GM23338 (cell line): ENCODE measurements at regions not wholly inside any gene's neighbourhood (a gene's known extent, or its start where the extent isn't known, plus 50 kb on each side); places are given as distances from the start of the nearest gene placed in this dataset.
A peak's percentile ranks its signal among the peaks of the same experiment; 100 is the strongest.

Experiments
- ATAC-seq: fragments of 200-7000 bp; cut with Tn5 transposase; 3 replicates; pipeline ENCODE4 v1.9.1; 2020
- DNase-seq: peaks from one replicate; pipeline ENCODE4 v3.0.0-alpha.2; 2015; ENCODE audit warnings: low spot score
- H2AFZ ChIP-seq: fragments of 200-600 bp; sonication (generic); 2 replicates; pipeline ENCODE4 v1.8.0; 2016; ENCODE audit warnings: antibody characterized with exemption, mild to moderate bottlenecking, moderate library complexity
- H3F3A ChIP-seq: fragments of 200-600 bp; sonication (generic); replicated peaks from 2 replicates; pipeline ENCODE4 v1.8.0; 2017; ENCODE audit warnings: antibody characterized with exemption, mixed run types, low read depth
- H3K27ac ChIP-seq: fragments of 200-600 bp; sonication (generic); 2 replicates; pipeline ENCODE4 v1.6.1; 2016; ENCODE audit warnings: low read depth
- H3K27me3 ChIP-seq: fragments of 200-600 bp; sonication (generic); 2 replicates; pipeline ENCODE4 v1.8.0; 2016; ENCODE audit warnings: mild to moderate bottlenecking, mixed run types, moderate library complexity; ENCODE audit not compliant: insufficient read depth
- H3K36me3 ChIP-seq: fragments of 200-600 bp; sonication (generic); 2 replicates; pipeline ENCODE4 v1.8.0; 2016; ENCODE audit warnings: mild to moderate bottlenecking; ENCODE audit not compliant: insufficient read depth
- H3K4me1 ChIP-seq: fragments of 200-600 bp; sonication (generic); 2 replicates; pipeline ENCODE4 v1.8.0; 2016; ENCODE audit warnings: mild to moderate bottlenecking, moderate library complexity; ENCODE audit not compliant: insufficient read depth
- H3K4me2 ChIP-seq: fragments of 200-600 bp; sonication (generic); 2 replicates; pipeline ENCODE4 v1.7.1; 2017; ENCODE audit warnings: mixed run types
- H3K4me3 ChIP-seq: fragments of 200-600 bp; sonication (generic); 2 replicates; pipeline ENCODE4 v1.6.1; 2016; ENCODE audit warnings: mixed run types
- H3K79me2 ChIP-seq: fragments of 200-600 bp; sonication (generic); replicated peaks from 2 replicates; pipeline ENCODE4 v1.8.0; 2017; ENCODE audit warnings: mild to moderate bottlenecking; ENCODE audit not compliant: insufficient read depth
- H3K9me2 ChIP-seq: fragments of 200-600 bp; sonication (generic); 2 replicates; pipeline ENCODE4 v1.8.0; 2017; ENCODE audit not compliant: insufficient read depth
- H4K20me1 ChIP-seq: fragments of 200-600 bp; sonication (generic); replicated peaks from 2 replicates; pipeline ENCODE4 v1.8.0; 2017; ENCODE audit warnings: mild to moderate bottlenecking; ENCODE audit not compliant: insufficient read depth
- H3K27ac Mint-ChIP-seq: 2 replicates; pipeline ENCODE4 v1.8.0; 2020; ENCODE audit warnings: inconsistent platforms, mild to moderate bottlenecking, moderate library complexity, mixed read lengths
- H3K27me3 Mint-ChIP-seq: 3 replicates; pipeline ENCODE4 v1.8.0; 2022; ENCODE audit warnings: low read depth, mild to moderate bottlenecking, moderate library complexity, mixed read lengths, inconsistent platforms; ENCODE audit not compliant: insufficient read depth, poor library complexity
- H3K36me3 Mint-ChIP-seq: 3 replicates; pipeline ENCODE4 v1.8.0; 2021; ENCODE audit warnings: low read depth, mild to moderate bottlenecking, inconsistent platforms, moderate library complexity, mixed read lengths
- H3K4me1 Mint-ChIP-seq: 3 replicates; pipeline ENCODE4 v1.8.0; 2020; ENCODE audit warnings: mild to moderate bottlenecking, inconsistent platforms, mixed read lengths
- H3K4me3 Mint-ChIP-seq: 3 replicates; pipeline ENCODE4 v1.8.0; 2021; ENCODE audit warnings: moderate library complexity, mild to moderate bottlenecking, inconsistent platforms, mixed read lengths
- H3K9me3 Mint-ChIP-seq: 3 replicates; pipeline ENCODE4 v1.8.0; 2020; ENCODE audit warnings: moderate library complexity, mild to moderate bottlenecking, inconsistent platforms, mixed read lengths
- CREB1 ChIP-seq: fragments of 250-450 bp; sonication (Bioruptor Pico); IDR thresholded peaks from 2 replicates; pipeline ENCODE4 v1.5.0; 2020; ENCODE audit warnings: low read depth, mild to moderate bottlenecking, moderate library complexity
- CTCF ChIP-seq, 2 experiments: fragments of 200-600 bp in 1 of 2; sonication (generic) in 1 of 2; conservative IDR thresholded peaks; 2 replicates each; pipeline versions ENCODE4 v1.5.1 to v1.6.1; 2016 to 2017; ENCODE audit warnings: antibody characterized with exemption in 2 of 2, low read depth in 2 of 2, mild to moderate bottlenecking in 2 of 2, moderate library complexity in 1 of 2
- ETS1 ChIP-seq: IDR thresholded peaks from 2 replicates; pipeline ENCODE4 v1.6.1; 2016; ENCODE audit warnings: antibody characterized with exemption
- EZH2 ChIP-seq: fragments of 200-600 bp; sonication (generic); IDR thresholded peaks from one replicate; pipeline ENCODE4 v1.8.0; 2017; ENCODE audit warnings: antibody characterized with exemption, mild to moderate bottlenecking, low read depth; ENCODE audit not compliant: unreplicated experiment
- EZH2phosphoT487 ChIP-seq: fragments of 200-600 bp; sonication (generic); IDR thresholded peaks from one replicate; pipeline ENCODE4 v1.8.1; 2018; ENCODE audit warnings: antibody characterized with exemption; ENCODE audit not compliant: unreplicated experiment
- JUNB ChIP-seq: IDR thresholded peaks from one replicate; pipeline ENCODE4 v1.6.1; 2016; ENCODE audit warnings: antibody characterized with exemption; ENCODE audit not compliant: unreplicated experiment
- NANOG ChIP-seq: IDR thresholded peaks from 2 replicates; pipeline ENCODE4 v1.6.1; 2016; ENCODE audit warnings: antibody characterized with exemption, borderline replicate concordance
- POLR2AphosphoS5 ChIP-seq: IDR thresholded peaks from 2 replicates; pipeline ENCODE4 v1.6.1; 2016; ENCODE audit warnings: antibody characterized with exemption, low read depth
- STAT1 ChIP-seq: IDR thresholded peaks from one replicate; pipeline ENCODE4 v1.6.1; 2016; ENCODE audit warnings: antibody characterized with exemption; ENCODE audit not compliant: unreplicated experiment
- ZNF114 ChIP-seq: fragments of 250-450 bp; sonication (Bioruptor Pico); IDR thresholded peaks from 2 replicates; pipeline ENCODE4 v1.5.0; 2020; ENCODE audit warnings: mild to moderate bottlenecking, moderate library complexity
- ZNF331 ChIP-seq: fragments of 250-450 bp; sonication (Bioruptor Pico); IDR thresholded peaks from 2 replicates; pipeline ENCODE4 v1.5.0; 2020; ENCODE audit warnings: low read depth, mild to moderate bottlenecking, moderate library complexity
- ZNF462 ChIP-seq: fragments of 250-450 bp; sonication (Bioruptor Pico); IDR thresholded peaks from 2 replicates; pipeline ENCODE4 v1.5.0; 2020; ENCODE audit warnings: mild to moderate bottlenecking, moderate library complexity
- TF ChIP-seq, protein P1 (sequence below): IDR thresholded peaks from one replicate; pipeline ENCODE4 v1.6.1; 2018; ENCODE audit warnings: antibody characterized with exemption; ENCODE audit not compliant: unreplicated experiment

GRCh38 chr19:5214902-5215301 lies 125.7 kb downstream of the PTPRS start:
- H3K36me3 ChIP-seq: peaks cover 65% of the 10 kb centered on the region
- no peak overlapping the region for H3K27ac ChIP-seq
- Mint-ChIP-seq H3K9me3 (peaks cover 7% of the 10 kb centered on the region), H3K27ac (peak overlapping the region; percentile 70; the same call in 1 of the 2 replicates), H3K36me3 (peaks cover 42% of the 10 kb centered on the region), H3K4me3 (no peak overlapping the region), H3K4me1 (no peaks in the 10 kb centered on the region), H3K27me3 (peaks cover 12% of the 10 kb centered on the region)
- TF ChIP-seq EZH2: no peak
- TF ChIP-seq ZNF114 (CRISPR knock-in tag): no peak
- TF ChIP-seq JUNB: no peak
- TF ChIP-seq ZNF462: no peak
- TF ChIP-seq, protein P1, sequence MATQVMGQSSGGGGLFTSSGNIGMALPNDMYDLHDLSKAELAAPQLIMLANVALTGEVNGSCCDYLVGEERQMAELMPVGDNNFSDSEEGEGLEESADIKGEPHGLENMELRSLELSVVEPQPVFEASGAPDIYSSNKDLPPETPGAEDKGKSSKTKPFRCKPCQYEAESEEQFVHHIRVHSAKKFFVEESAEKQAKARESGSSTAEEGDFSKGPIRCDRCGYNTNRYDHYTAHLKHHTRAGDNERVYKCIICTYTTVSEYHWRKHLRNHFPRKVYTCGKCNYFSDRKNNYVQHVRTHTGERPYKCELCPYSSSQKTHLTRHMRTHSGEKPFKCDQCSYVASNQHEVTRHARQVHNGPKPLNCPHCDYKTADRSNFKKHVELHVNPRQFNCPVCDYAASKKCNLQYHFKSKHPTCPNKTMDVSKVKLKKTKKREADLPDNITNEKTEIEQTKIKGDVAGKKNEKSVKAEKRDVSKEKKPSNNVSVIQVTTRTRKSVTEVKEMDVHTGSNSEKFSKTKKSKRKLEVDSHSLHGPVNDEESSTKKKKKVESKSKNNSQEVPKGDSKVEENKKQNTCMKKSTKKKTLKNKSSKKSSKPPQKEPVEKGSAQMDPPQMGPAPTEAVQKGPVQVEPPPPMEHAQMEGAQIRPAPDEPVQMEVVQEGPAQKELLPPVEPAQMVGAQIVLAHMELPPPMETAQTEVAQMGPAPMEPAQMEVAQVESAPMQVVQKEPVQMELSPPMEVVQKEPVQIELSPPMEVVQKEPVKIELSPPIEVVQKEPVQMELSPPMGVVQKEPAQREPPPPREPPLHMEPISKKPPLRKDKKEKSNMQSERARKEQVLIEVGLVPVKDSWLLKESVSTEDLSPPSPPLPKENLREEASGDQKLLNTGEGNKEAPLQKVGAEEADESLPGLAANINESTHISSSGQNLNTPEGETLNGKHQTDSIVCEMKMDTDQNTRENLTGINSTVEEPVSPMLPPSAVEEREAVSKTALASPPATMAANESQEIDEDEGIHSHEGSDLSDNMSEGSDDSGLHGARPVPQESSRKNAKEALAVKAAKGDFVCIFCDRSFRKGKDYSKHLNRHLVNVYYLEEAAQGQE: no peak
- TF ChIP-seq CREB1 (CRISPR knock-in tag): no peak
- TF ChIP-seq EZH2phosphoT487: no peak
- TF ChIP-seq ETS1: no peak
- TF ChIP-seq NANOG: no peak
- no peak for TF ChIP-seq ZNF331 (CRISPR knock-in tag)
- no peak for TF ChIP-seq CTCF (conservative IDR thresholded peaks at IDR 0.05; ENCODE audit: low read depth in 2 of 2)
- no peak for TF ChIP-seq POLR2AphosphoS5
- no peak for TF ChIP-seq STAT1
- peaks cover 5% of the 10 kb centered on the region; the same call in 1 of the 2 replicates for H3F3A ChIP-seq
- no peaks in the 10 kb centered on the region for H3K4me1 ChIP-seq
- H3K27me3 ChIP-seq: no peaks in the 10 kb centered on the region
- peaks cover 7% of the 10 kb centered on the region for H4K20me1 ChIP-seq
- ATAC-seq (no peak), DNase-seq (no peak)
- H3K9me2 ChIP-seq: no peaks in the 10 kb centered on the region
- H3K4me2 ChIP-seq: no peak overlapping the region
- no peak overlapping the region for H3K4me3 ChIP-seq
- H2AFZ ChIP-seq: no peak overlapping the region
- H3K79me2 ChIP-seq: no peaks in the 10 kb centered on the region
